Activated B cell treated with CpG ODN at 0.5 μM for 24 hours (primary cell): ENCODE measurements at regions not wholly inside any gene's neighbourhood (a gene's known extent, or its start where the extent isn't known, plus 50 kb on each side); places are given as distances from the start of the nearest gene placed in this dataset.

Source experiments
- ATAC-seq: fragments of 200-7000 bp; cut with Tn5 transposase; one replicate; pipeline ENCODE4 v1.10.0; 2021; ENCODE audit warnings: low read depth, mild to moderate bottlenecking, moderate library complexity
- CTCF ChIA-PET: fragments of 350-600 bp; sonication (Branson Sonifier 250); formaldehyde crosslinking; loops from one replicate; lab custom pipeline; 2021; ENCODE audit warnings: antibody characterized with exemption; lab: Charles Lee
- POLR2A ChIA-PET: fragments of 350-600 bp; sonication (Branson Sonifier 250); formaldehyde crosslinking; loops from one replicate; lab custom pipeline; 2021; ENCODE audit warnings: antibody characterized with exemption; lab: Charles Lee
- DNase-seq: peaks from one replicate; pipeline ENCODE4 v3.0.0; 2022
- H3K27ac Mint-ChIP-seq: one replicate; pipeline ENCODE4 v1.8.0; 2020; ENCODE audit warnings: mixed read lengths
- H3K27me3 Mint-ChIP-seq: one replicate; pipeline ENCODE4 v1.8.0; 2021; ENCODE audit warnings: mixed read lengths
- H3K36me3 Mint-ChIP-seq: one replicate; pipeline ENCODE4 v1.8.0; 2021; ENCODE audit warnings: low read depth, mixed read lengths
- H3K4me1 Mint-ChIP-seq: one replicate; pipeline ENCODE4 v1.8.0; 2021; ENCODE audit warnings: mixed read lengths
- H3K4me3 Mint-ChIP-seq: one replicate; pipeline ENCODE4 v1.8.0; 2020; ENCODE audit warnings: mild to moderate bottlenecking, mixed read lengths
- H3K9me3 Mint-ChIP-seq: one replicate; pipeline ENCODE4 v1.8.0; 2020; ENCODE audit warnings: mixed read lengths
- CTCF ChIP-seq: fragments of 200-600 bp; IDR thresholded peaks from one replicate; pipeline ENCODE4 v1.8.0; 2022; ENCODE audit warnings: antibody characterized with exemption, mild to moderate bottlenecking
- intact Hi-C: fragments of 100-400 bp; cut with micrococcal nuclease; formaldehyde crosslinking; loops from one replicate; pipeline ENCODE4 v1.15.1; 2024

- intact Hi-C loops, result no loop called here
- Mint-ChIP-seq H3K4me3 (no peak overlapping the region), H3K27me3 (peaks cover 15% of the 10 kb centered on the region), H3K9me3 (no peaks in the 10 kb centered on the region), H3K27ac (no peak overlapping the region), H3K36me3 (no peaks in the 10 kb centered on the region), H3K4me1 (no peaks in the 10 kb centered on the region)
- no peak for ATAC-seq
- TF ChIP-seq CTCF, result no peak
- CTCF ChIA-PET, result no interaction called here
- POLR2A ChIA-PET, result no interaction called here
- no peak for DNase-seq
Measured at GRCh38 chr2:129388870-129389269, 590.6 kb upstream of the RAB6C start.

- H3K27me3 Mint-ChIP-seq, result peaks cover 12% of the 10 kb centered on the region
- intact Hi-C loops, result loop anchor here (10.0 kb wide), 1 partner anchor 199 kb away; no protein-coding TSS in a partner anchor
- no peaks in the 10 kb centered on the region for H3K36me3 Mint-ChIP-seq
- H3K4me1 Mint-ChIP-seq, result no peaks in the 10 kb centered on the region
- H3K27ac Mint-ChIP-seq, result no peak overlapping the region
- TF ChIP-seq CTCF, result no peak
- ChIA-PET POLR2A (no interaction called here), CTCF (no interaction called here)
- no peak for ATAC-seq
- no peaks in the 10 kb centered on the region for H3K9me3 Mint-ChIP-seq
- no peak for DNase-seq
- no peak overlapping the region for H3K4me3 Mint-ChIP-seq
Measured at GRCh38 chr2:129393816-129394215, 585.6 kb upstream of the RAB6C start.

GRCh38 chr2:129396980-129397599, 582.4 kb upstream of the RAB6C start:
- POLR2A ChIA-PET, result no interaction called here
- Mint-ChIP-seq H3K4me3 (no peak overlapping the region), H3K27ac (no peak overlapping the region), H3K4me1 (no peaks in the 10 kb centered on the region), H3K27me3 (peaks cover 7% of the 10 kb centered on the region), H3K9me3 (no peaks in the 10 kb centered on the region), H3K36me3 (no peaks in the 10 kb centered on the region)
- CTCF ChIA-PET, result interaction anchor here (1.0 to 1.1 kb wide), 2 partner anchors 660 to 1079 kb away, joined by 3 to 4 read pairs; no protein-coding TSS in a partner anchor
- intact Hi-C loops, result loop anchor here (10.0 kb wide), 1 partner anchor 202 kb away; no protein-coding TSS in a partner anchor
- DNase-seq (no peak), ATAC-seq (no peak)
- no peak for TF ChIP-seq CTCF

- no peak overlapping the region for H3K27ac Mint-ChIP-seq
- intact Hi-C loops, result no loop called here
- H3K36me3 Mint-ChIP-seq, result no peaks in the 10 kb centered on the region
- CTCF ChIA-PET, result no interaction called here
- TF ChIP-seq CTCF, result no peak
- H3K9me3 Mint-ChIP-seq, result no peaks in the 10 kb centered on the region
- DNase-seq, result no peak
- POLR2A ChIA-PET, result no interaction called here
- ATAC-seq, result no peak
- no peaks in the 10 kb centered on the region for H3K27me3 Mint-ChIP-seq
- H3K4me1 Mint-ChIP-seq, result no peaks in the 10 kb centered on the region
- H3K4me3 Mint-ChIP-seq, result no peak overlapping the region
Measured at GRCh38 chr2:129400826-129401225, 578.6 kb upstream of the RAB6C start.

GRCh38 chr2:129402076-129402475, 577.4 kb upstream of the RAB6C start:
- Mint-ChIP-seq H3K9me3 (no peaks in the 10 kb centered on the region), H3K36me3 (no peaks in the 10 kb centered on the region), H3K4me1 (no peaks in the 10 kb centered on the region), H3K27me3 (no peaks in the 10 kb centered on the region), H3K4me3 (no peak overlapping the region), H3K27ac (no peak overlapping the region)
- intact Hi-C loops, result no loop called here
- POLR2A ChIA-PET, result no interaction called here
- TF ChIP-seq CTCF, result no peak
- DNase-seq, result no peak
- ATAC-seq, result no peak
- CTCF ChIA-PET, result no interaction called here
